A673 (cell line): ENCODE measurements at regions not wholly inside any gene's neighbourhood (a gene's known extent, or its start where the extent isn't known, plus 50 kb on each side); places are given as distances from the start of the nearest gene placed in this dataset.
A peak's percentile ranks its signal among the peaks of the same experiment; 100 is the strongest.

ENCODE experiments used
- BruUV-seq: library from RNA; stranded (reverse); fragments of 400-500 nt; replicated peaks from 2 replicates; lab custom pipeline; 2021; lab: Mats Ljungman, UMichigan
- CTCF ChIA-PET: fragments of 300-600 bp; sonication (Branson Sonifier 250); formaldehyde crosslinking; loops from one replicate; lab custom pipeline; 2022; ENCODE audit warnings: antibody characterized with exemption; lab: Charles Lee
- POLR2A ChIA-PET: fragments of 300-600 bp; sonication (Branson Sonifier 250); formaldehyde crosslinking; loops from one replicate; lab custom pipeline; 2022; ENCODE audit warnings: antibody characterized with exemption; ENCODE audit not compliant: low non-redundant PET; lab: Charles Lee
- DNase-seq: peaks from one replicate; pipeline ENCODE4 v3.0.0-alpha.2; 2015; ENCODE audit warnings: low spot score
- H3K27ac ChIP-seq: fragments of 200-600 bp; sonication (generic); 2 replicates; pipeline ENCODE4 v1.5.1; 2016; ENCODE audit warnings: mixed run types, low read depth, mild to moderate bottlenecking, mixed read lengths, antibody characterized with exemption, low read length; ENCODE audit not compliant: poor library complexity, severe bottlenecking
- H3K27me3 ChIP-seq: fragments of 200-600 bp; sonication (generic); replicated peaks from 2 replicates; pipeline ENCODE4 v1.6.1; 2017; ENCODE audit warnings: mixed run types, low read depth, mild to moderate bottlenecking, mixed read lengths, antibody characterized with exemption, low read length; ENCODE audit not compliant: insufficient read depth, poor library complexity
- H3K36me3 ChIP-seq: fragments of 200-600 bp; sonication (generic); 2 replicates; pipeline ENCODE4 v1.6.1; 2016; ENCODE audit warnings: mixed run types, mild to moderate bottlenecking, mixed read lengths, antibody characterized with exemption, low read length; ENCODE audit not compliant: insufficient read depth, poor library complexity, severe bottlenecking
- H3K4me1 ChIP-seq: fragments of 200-600 bp; sonication (generic); 2 replicates; pipeline ENCODE4 v1.6.1; 2017; ENCODE audit warnings: mixed run types, mild to moderate bottlenecking, mixed read lengths, antibody characterized with exemption, low read length; ENCODE audit not compliant: insufficient read depth, poor library complexity, severe bottlenecking
- H3K4me3 ChIP-seq: fragments of 200-600 bp; sonication (generic); 2 replicates; pipeline ENCODE4 v1.5.1; 2016; ENCODE audit warnings: low read depth, mixed run types, mild to moderate bottlenecking, mixed read lengths, low read length; ENCODE audit not compliant: poor library complexity, severe bottlenecking
- H3K9me3 ChIP-seq: fragments of 200-600 bp; sonication (generic); 2 replicates; pipeline ENCODE4 v1.6.1; 2016; ENCODE audit warnings: mixed run types, low read depth, mild to moderate bottlenecking, mixed read lengths, antibody characterized with exemption, low read length; ENCODE audit not compliant: poor library complexity, severe bottlenecking
- EZH2 ChIP-seq: fragments of 200-600 bp; sonication (generic); IDR thresholded peaks from 2 replicates; pipeline ENCODE4 v1.6.1; 2017; ENCODE audit warnings: borderline replicate concordance, low read depth, mild to moderate bottlenecking, mixed read lengths, antibody characterized with exemption, low read length; ENCODE audit not compliant: poor library complexity, severe bottlenecking
- intact Hi-C: fragments of 100-400 bp; cut with micrococcal nuclease; formaldehyde crosslinking; loops from one replicate; pipeline ENCODE4 v1.10.0; 2022; ENCODE audit not compliant: unreplicated experiment
- TF ChIP-seq, protein P1 (sequence below): fragments of 300-800, 200-600 bp; sonication (generic); conservative IDR thresholded peaks from 2 replicates; pipeline ENCODE4 v1.5.1; 2017; ENCODE audit warnings: low read depth, mild to moderate bottlenecking, antibody characterized with exemption, low read length, moderate library complexity, mixed read lengths

DNA sequence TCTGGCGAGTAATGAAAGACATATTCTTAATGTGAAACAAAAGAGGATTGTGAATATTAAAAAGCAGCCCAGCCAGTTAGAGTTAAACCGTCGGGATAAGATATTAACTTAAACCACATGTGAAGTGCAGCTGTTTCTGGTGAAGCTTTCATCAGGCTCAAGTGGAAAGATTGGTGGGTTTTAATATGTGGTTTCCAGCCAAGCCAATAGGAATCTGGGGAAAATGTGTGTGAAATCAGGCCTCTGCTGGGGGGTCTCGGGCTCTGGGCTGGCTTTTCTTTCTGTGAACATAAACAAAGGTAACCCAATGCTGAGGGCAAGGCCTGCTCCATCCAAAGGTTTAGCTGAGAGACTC, 279.6 kb downstream of the SLC4A3 start:
- intact Hi-C loops: no loop called here
- no peak for DNase-seq
- Histone ChIP-seq H3K4me1 (peaks cover 7% of the 10 kb centered on the region), H3K27ac (no peak overlapping the region), H3K9me3 (no peaks in the 10 kb centered on the region), H3K4me3 (no peak overlapping the region), H3K36me3 (no peaks in the 10 kb centered on the region), H3K27me3 (no peaks in the 10 kb centered on the region)
- TF ChIP-seq, protein P1, sequence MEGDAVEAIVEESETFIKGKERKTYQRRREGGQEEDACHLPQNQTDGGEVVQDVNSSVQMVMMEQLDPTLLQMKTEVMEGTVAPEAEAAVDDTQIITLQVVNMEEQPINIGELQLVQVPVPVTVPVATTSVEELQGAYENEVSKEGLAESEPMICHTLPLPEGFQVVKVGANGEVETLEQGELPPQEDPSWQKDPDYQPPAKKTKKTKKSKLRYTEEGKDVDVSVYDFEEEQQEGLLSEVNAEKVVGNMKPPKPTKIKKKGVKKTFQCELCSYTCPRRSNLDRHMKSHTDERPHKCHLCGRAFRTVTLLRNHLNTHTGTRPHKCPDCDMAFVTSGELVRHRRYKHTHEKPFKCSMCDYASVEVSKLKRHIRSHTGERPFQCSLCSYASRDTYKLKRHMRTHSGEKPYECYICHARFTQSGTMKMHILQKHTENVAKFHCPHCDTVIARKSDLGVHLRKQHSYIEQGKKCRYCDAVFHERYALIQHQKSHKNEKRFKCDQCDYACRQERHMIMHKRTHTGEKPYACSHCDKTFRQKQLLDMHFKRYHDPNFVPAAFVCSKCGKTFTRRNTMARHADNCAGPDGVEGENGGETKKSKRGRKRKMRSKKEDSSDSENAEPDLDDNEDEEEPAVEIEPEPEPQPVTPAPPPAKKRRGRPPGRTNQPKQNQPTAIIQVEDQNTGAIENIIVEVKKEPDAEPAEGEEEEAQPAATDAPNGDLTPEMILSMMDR: no peak
- TF ChIP-seq EZH2: no peak
- ChIA-PET CTCF (no interaction called here), POLR2A (interaction anchor here (0.6 kb wide), 1 partner anchor 11 kb away, joined by 3 read pairs; no protein-coding TSS in a partner anchor)
- BruUV-seq: no TSS peak

DNA sequence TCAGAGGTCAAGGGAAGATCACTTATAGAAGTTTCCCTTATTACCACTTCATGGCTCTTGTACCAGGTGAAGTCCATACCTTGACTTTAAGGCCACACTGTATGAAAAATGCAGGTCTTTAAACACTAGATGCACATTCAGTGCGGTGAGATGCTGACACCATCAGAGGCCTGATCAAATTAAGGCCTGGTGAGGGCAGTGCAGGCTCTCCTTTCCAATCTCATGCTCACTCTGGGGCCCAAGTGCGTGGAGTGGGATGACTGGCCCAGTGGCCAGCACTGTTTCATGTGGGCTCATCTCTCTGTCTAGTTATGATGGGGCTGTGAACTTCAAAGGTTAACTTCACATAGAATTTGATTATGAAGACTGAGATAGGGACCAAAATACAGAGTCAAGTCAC, 281.1 kb downstream of the SLC4A3 start:
- no peaks in the 10 kb centered on the region for H3K27me3 ChIP-seq
- no peak for DNase-seq
- ChIA-PET CTCF (no interaction called here), POLR2A (no interaction called here)
- H3K4me3 ChIP-seq: no peak overlapping the region
- H3K27ac ChIP-seq: no peak overlapping the region
- BruUV-seq: no TSS peak
- no peaks in the 10 kb centered on the region for H3K9me3 ChIP-seq
- peaks cover 7% of the 10 kb centered on the region for H3K4me1 ChIP-seq
- H3K36me3 ChIP-seq: no peaks in the 10 kb centered on the region
- intact Hi-C loops: no loop called here
- TF ChIP-seq, protein P1: 0 out of 2 replicates have a peak, but pooled peaks have one; percentile 20
- TF ChIP-seq EZH2: no peak

DNA sequence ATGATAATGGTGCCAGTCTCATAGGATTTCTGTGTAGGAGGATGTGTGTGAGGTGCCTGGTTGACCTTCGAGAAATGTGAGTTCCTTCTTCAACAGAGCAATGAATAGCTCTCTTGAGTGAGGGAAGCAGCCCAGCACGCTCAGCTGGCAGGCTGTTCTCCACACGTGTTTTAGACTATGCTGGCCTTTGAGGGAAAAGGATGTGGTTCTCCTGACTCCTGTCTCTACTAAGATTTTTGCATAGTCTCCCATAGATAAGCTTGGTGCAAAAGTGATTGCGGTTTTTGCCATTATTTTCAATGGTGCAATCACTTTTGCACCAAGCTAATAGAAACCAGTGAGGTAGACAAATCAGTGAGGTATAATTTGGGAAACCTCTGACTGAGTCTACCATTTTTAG, 284.1 kb downstream of the SLC4A3 start:
- no peaks in the 10 kb centered on the region for H3K36me3 ChIP-seq
- H3K4me3 ChIP-seq: no peak overlapping the region
- H3K9me3 ChIP-seq: no peaks in the 10 kb centered on the region
- intact Hi-C loops: no loop called here
- no peaks in the 10 kb centered on the region for H3K27me3 ChIP-seq
- POLR2A ChIA-PET: no interaction called here
- no peak overlapping the region for H3K27ac ChIP-seq
- no peak for DNase-seq
- CTCF ChIA-PET: no interaction called here
- TF ChIP-seq EZH2: no peak
- TF ChIP-seq, protein P1: no peak
- BruUV-seq: no TSS peak
- peaks cover 9% of the 10 kb centered on the region for H3K4me1 ChIP-seq
